Osteocyte (in vitro differentiated cells): ENCODE measurements at regions not wholly inside any gene's neighbourhood (a gene's known extent, or its start where the extent isn't known, plus 50 kb on each side); places are given as distances from the start of the nearest gene placed in this dataset.

Experiments used
- DNase-seq: peaks from one replicate; pipeline ENCODE4 v3.0.0; 2021; ENCODE audit warnings: mixed read lengths; ENCODE audit not compliant: unreplicated experiment; ENCODE audit errors: extremely low spot score
- H3K27ac Mint-ChIP-seq: one replicate; pipeline ENCODE4 v1.8.0; 2021; ENCODE audit warnings: mild to moderate bottlenecking, mixed read lengths; ENCODE audit not compliant: unreplicated experiment
- H3K27me3 Mint-ChIP-seq: one replicate; pipeline ENCODE4 v1.8.0; 2021; ENCODE audit warnings: mixed read lengths; ENCODE audit not compliant: unreplicated experiment
- H3K36me3 Mint-ChIP-seq: one replicate; pipeline ENCODE4 v1.8.0; 2021; ENCODE audit warnings: mixed read lengths; ENCODE audit not compliant: unreplicated experiment
- H3K4me1 Mint-ChIP-seq: one replicate; pipeline ENCODE4 v1.8.0; 2021; ENCODE audit warnings: mixed read lengths; ENCODE audit not compliant: unreplicated experiment
- H3K4me3 Mint-ChIP-seq: one replicate; pipeline ENCODE4 v1.8.0; 2021; ENCODE audit warnings: mild to moderate bottlenecking, moderate library complexity, mixed read lengths; ENCODE audit not compliant: unreplicated experiment
- H3K9me3 Mint-ChIP-seq: one replicate; pipeline ENCODE4 v1.8.0; 2021; ENCODE audit warnings: mixed read lengths; ENCODE audit not compliant: unreplicated experiment
- CTCF ChIP-seq: fragments of 200-600 bp; sonication (generic); IDR thresholded peaks from 2 replicates; pipeline ENCODE4 v1.5.0; 2021; ENCODE audit warnings: antibody characterized with exemption, mild to moderate bottlenecking, moderate library complexity

DNA sequence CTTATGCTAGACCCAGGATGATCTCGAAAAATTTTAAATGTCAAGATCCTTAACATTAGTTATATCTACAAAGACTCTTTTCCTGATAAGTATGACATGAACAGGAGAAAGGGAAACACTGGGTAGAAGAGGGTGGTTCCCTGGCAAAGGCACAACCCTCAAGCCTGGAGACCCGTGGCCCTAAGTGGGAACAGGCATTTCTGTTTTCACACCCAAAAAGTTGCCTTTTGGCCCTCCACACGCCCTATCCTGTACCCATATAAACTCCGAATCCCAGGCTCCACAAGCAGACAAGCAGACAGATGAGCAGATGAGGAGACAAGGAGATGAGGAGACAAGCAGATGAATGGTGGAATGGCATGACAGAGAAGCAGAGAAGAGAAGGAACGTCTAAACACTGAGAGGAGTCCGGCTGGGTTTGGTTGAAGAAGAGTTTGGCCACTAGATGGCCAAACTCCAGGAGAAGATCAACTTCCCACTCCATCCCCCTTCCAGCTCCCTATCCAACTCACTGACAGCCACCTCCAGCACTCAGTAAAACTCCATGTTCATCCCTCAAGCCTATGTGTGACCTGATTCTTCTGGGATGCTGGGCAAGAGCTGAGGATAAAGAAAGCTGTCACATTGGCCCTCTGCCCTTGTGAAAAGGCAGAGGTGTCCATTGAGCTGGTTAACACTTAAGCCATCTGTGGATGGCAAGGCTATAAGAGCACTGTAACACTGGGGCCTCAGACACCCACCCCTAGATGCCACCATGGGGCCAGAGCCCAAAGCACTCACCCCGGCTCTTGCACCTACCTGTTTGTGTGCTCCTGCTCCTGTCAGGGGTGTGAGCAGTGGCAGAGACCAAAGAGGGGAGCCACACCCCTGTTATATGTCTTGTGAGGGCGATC lies 139.6 kb upstream of the FAM20A start:
- Mint-ChIP-seq H3K27ac (no peak overlapping the region), H3K36me3 (no peaks in the 10 kb centered on the region), H3K9me3 (peaks cover 9% of the 10 kb centered on the region), H3K27me3 (no peaks in the 10 kb centered on the region), H3K4me1 (no peaks in the 10 kb centered on the region), H3K4me3 (no peak overlapping the region)
- TF ChIP-seq CTCF: no peak
- no peak for DNase-seq

DNA sequence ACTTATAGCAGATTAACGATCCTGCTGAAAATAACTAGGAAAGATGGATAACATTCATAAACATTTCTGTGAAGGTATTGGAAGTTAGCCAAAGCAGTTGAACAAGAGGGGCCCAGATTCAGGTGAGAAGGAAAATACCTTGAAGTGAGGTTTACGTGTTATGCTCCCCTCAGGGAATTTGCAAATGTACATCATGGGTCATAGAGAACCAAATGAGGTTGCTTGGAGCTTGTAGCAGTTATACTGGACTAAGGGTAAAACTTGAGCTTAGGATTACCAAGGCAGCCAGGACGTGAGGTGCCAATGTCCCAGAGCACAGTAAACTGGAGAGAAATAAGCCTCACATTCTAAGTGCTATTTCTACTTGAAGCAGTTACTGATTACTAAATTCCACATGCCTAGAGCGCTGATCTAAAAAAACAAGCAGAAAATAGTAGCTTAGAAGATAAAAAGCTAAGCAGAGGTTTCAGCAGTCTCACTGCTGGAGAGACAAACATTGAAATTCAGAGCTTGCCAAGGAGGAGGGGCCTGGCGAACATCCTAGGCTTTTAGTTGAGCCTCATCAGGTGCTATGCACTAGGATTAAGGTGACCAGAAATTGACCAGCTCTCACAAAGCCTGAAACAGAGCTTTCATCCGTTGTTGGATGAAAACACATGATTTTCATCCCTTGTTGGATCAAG lies 136.7 kb upstream of the FAM20A start:
- TF ChIP-seq CTCF: no peak
- H3K27me3 Mint-ChIP-seq: no peaks in the 10 kb centered on the region
- no peak overlapping the region for H3K4me3 Mint-ChIP-seq
- no peak overlapping the region for H3K27ac Mint-ChIP-seq
- peaks cover 2% of the 10 kb centered on the region for H3K4me1 Mint-ChIP-seq
- DNase-seq: no peak
- H3K9me3 Mint-ChIP-seq: peaks cover 5% of the 10 kb centered on the region
- no peaks in the 10 kb centered on the region for H3K36me3 Mint-ChIP-seq

- H3K9me3 Mint-ChIP-seq: no peaks in the 10 kb centered on the region
- H3K27me3 Mint-ChIP-seq: no peaks in the 10 kb centered on the region
- H3K4me1 Mint-ChIP-seq: peaks cover 2% of the 10 kb centered on the region
- H3K36me3 Mint-ChIP-seq: no peaks in the 10 kb centered on the region
- H3K4me3 Mint-ChIP-seq: no peak overlapping the region
- H3K27ac Mint-ChIP-seq: no peak overlapping the region
- no peak for DNase-seq
- TF ChIP-seq CTCF: no peak
These were observed 133.8 kb upstream of the FAM20A start for GRCh38 chr17:68734931-68735330.

DNA sequence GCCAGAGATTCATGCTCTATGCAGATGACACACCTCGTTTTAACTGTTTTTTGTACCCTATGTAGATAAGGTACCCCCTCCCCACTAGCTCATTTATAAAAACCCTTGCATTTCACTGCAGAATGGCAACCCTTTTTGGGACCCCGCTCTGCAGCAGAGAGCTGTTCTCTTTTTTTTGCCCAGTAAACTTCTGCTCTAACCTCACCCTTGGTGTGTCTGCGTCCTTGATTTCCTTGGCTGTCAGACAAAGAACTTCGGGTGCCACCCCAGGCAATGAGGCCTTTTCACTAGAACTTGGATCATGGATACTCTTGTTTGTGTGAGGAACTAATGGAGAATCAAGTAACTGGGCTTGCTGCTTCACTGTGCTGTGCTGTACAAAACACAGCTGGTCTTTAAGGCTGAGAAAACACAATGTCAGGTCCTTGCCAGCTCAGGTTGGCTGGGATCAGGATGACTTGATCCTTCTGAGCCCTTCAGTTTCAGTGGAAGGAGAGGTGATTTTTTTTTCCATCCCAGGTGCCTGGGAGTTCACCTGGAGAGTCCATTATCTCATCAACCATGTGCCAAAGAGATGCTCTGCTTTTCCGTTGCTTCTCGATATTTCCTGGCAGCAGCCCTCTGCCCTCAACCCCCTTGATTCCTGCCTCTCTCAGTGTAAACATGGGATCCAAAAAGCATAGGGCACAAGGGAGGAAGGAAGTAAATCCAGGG lies 133.2 kb upstream of the FAM20A start:
- DNase-seq: no peak
- no peak for TF ChIP-seq CTCF
- no peaks in the 10 kb centered on the region for H3K36me3 Mint-ChIP-seq
- H3K4me3 Mint-ChIP-seq: no peak overlapping the region
- H3K27ac Mint-ChIP-seq: no peak overlapping the region
- H3K9me3 Mint-ChIP-seq: no peaks in the 10 kb centered on the region
- H3K27me3 Mint-ChIP-seq: no peaks in the 10 kb centered on the region
- peaks cover 2% of the 10 kb centered on the region for H3K4me1 Mint-ChIP-seq
